ENCODE measurements at regions not wholly inside any gene's neighbourhood (a gene's known extent, or its start where the extent isn't known, plus 50 kb on each side); places are given as distances from the start of the nearest gene placed in this dataset.

DNA sequence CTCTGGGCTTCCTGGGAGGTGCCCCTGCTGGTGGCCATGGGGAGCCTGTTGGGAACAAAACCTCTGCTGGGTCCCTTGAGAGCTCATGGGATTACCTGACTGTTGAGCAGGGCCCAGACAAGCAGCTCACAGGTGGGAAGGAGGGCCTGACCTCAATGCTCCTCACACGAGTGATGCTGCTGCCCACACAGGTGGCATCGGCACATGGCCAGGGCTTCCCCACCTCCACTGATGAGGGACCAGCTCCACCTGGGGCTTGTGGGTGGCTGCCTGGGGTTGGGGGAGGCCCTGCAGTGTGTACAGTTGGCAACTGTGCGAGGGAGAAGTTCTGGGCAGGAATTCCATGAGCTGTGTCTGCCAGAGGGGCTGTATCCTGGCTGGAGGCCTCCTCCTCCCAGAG, 87.8 kb upstream of the NLRP1 start:
- TF ChIP-seq, protein P1, sequence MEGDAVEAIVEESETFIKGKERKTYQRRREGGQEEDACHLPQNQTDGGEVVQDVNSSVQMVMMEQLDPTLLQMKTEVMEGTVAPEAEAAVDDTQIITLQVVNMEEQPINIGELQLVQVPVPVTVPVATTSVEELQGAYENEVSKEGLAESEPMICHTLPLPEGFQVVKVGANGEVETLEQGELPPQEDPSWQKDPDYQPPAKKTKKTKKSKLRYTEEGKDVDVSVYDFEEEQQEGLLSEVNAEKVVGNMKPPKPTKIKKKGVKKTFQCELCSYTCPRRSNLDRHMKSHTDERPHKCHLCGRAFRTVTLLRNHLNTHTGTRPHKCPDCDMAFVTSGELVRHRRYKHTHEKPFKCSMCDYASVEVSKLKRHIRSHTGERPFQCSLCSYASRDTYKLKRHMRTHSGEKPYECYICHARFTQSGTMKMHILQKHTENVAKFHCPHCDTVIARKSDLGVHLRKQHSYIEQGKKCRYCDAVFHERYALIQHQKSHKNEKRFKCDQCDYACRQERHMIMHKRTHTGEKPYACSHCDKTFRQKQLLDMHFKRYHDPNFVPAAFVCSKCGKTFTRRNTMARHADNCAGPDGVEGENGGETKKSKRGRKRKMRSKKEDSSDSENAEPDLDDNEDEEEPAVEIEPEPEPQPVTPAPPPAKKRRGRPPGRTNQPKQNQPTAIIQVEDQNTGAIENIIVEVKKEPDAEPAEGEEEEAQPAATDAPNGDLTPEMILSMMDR (IDR thresholded peaks at IDR 0.05; ENCODE audit: borderline replicate concordance, control extremely low read depth, extremely low read depth, insufficient read depth, missing control alignments) = no peak
- in situ Hi-C loops (cut with MboI; ENCODE audit: low sequenced_read_pairs, unreplicated experiment) = no loop called here

DNA sequence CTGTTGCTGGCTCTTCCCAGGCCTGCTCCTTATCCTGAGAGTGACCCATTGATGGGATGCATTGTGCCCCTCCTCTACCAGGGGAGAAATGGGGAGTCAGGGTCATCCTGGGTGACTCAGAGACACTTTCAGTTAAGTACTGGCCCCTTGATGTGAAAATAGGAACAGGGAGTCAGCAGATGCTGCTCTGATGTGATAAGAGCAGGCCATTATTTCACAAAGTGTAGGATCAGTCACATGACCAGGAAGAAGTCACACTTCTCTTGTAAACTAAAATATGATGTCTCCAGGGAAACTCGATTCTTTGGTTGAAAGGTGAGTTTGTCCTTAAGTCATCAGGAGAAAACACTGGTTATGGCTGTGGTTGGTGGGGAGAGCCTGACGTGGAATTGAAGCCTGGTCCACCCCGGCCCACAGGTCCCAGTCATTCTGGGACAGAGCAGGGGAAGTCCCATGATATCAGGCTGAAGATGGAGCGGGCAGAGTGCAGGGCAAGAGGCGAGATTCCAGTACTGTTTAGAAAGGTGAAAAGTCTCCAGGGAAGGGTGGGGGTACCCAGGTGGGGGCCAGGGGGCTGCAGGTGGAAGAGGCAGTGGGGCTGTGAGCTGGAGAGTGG, 88.6 kb upstream of the NLRP1 start:
- DNase-seq (ENCODE audit: low spot score) = peak; percentile 56
- TF ChIP-seq, protein P1 (IDR thresholded peaks at IDR 0.05; ENCODE audit: borderline replicate concordance, control extremely low read depth, extremely low read depth, insufficient read depth, missing control alignments) = no peak
- in situ Hi-C loops (cut with MboI; ENCODE audit: low sequenced_read_pairs, unreplicated experiment) = no loop called here

More for the DNA sequence above, 87.8 kb upstream of the NLRP1 start:
- no peak for DNase-seq (ENCODE audit: low spot score)

DNA sequence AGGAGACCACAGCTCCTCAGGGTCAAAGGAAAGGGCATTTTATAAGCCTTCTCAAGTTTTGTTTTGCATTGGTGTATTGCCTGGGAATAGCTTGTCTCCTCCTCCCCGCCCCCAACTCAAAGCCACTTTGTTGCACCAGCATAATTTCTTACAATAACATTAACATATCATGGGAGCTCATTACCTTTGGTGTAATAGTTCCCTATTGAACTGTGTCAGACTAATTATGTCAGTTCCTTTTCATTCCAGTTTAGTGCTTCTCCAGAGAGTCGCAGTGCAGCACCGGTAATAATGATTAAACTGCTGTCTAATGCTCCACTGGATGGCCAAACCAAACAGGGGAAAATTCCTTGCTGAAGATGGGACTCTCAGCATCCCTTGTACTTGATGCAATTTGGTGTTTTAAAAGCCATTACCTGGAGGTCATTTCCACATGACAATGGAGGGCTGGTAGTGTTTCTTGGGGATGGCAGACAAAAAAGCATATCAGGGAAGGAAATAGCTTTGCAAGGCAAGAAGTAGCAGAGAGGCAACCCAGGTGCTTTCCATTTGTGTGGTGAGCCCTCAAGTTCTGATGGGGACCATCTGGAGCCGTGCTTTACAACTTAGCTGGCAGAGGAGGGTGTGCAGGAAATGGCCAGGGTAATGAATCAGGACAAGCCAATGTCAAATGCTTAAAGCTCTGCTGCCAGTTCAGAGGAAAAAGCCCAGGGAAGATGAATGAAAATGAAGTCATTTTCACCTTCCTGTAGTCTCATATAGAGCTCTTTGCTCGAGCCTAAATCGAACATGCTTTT, 91.5 kb upstream of the NLRP1 start:
- DNase-seq (ENCODE audit: low spot score) = no peak
- in situ Hi-C loops (cut with MboI; ENCODE audit: low sequenced_read_pairs, unreplicated experiment) = no loop called here
- TF ChIP-seq, protein P1 (IDR thresholded peaks at IDR 0.05; ENCODE audit: borderline replicate concordance, control extremely low read depth, extremely low read depth, insufficient read depth, missing control alignments) = no peak

DNA sequence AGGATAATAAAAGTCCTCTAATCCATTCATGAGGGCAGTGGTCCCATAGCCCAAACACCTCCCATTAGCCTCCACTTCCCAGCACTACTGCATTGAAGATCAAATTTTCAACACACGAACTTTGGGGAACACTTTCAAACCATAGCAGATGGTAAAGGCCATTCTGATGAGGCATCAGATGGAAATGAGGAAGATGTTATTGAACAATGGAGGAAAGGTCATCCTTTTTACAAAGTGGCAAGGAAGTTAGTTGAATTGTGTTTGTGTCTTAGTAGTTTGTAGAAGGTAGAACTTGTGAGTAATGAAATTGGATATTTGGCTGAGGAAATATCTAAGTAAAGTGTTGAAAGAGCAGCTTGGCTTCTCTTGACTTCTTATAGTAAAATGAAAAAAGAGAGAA, 93.3 kb upstream of the NLRP1 start:
- DNase-seq (ENCODE audit: low spot score) = no peak
- TF ChIP-seq, protein P1 (IDR thresholded peaks at IDR 0.05; ENCODE audit: borderline replicate concordance, control extremely low read depth, extremely low read depth, insufficient read depth, missing control alignments) = no peak
- in situ Hi-C loops (cut with MboI; ENCODE audit: low sequenced_read_pairs, unreplicated experiment) = no loop called here

DNA sequence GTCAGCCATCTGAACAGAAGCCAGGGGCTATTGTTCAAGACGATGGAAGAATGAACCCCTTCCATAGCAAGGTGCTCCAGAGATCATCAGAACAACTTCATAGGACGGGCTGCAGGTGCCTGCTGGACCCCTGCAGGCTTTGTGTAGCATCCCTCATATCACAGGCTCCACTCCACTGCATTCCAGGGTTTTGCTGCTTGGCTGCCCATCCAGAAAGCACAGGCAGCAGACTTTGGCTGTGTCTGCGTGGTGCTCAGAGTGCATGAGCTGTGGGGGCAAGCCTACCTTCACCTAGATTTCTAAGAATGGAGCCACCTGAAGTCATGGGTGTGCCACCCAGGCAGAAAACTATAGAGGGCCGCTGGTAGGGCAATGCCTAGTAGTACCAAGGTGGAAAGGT, 93.9 kb upstream of the NLRP1 start:
- in situ Hi-C loops (cut with MboI; ENCODE audit: low sequenced_read_pairs, unreplicated experiment) = no loop called here
- no peak for DNase-seq (ENCODE audit: low spot score)
- TF ChIP-seq, protein P1 (IDR thresholded peaks at IDR 0.05; ENCODE audit: borderline replicate concordance, control extremely low read depth, extremely low read depth, insufficient read depth, missing control alignments) = no peak

DNA sequence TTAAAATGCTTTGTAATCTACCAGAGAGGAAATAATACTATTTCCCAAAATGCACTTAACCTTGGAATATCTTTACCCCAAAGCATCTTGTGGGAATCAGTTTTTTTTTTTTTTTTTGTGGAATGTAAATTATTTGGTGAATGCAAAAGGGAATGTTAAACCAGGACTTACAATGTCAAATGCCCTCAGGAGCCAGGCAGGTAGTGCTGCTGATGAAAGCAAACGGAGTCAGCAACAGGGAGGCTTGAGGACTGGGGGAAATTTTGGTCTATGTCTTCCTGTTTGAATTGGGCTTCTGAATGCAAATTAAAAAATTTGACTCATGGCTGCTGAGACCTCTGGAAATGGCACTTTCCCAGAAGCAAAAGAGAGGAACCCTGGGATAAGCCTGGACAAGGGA, 96.5 kb upstream of the NLRP1 start:
- TF ChIP-seq, protein P1 (IDR thresholded peaks at IDR 0.05; ENCODE audit: borderline replicate concordance, control extremely low read depth, extremely low read depth, insufficient read depth, missing control alignments) = no peak
- in situ Hi-C loops (cut with MboI; ENCODE audit: low sequenced_read_pairs, unreplicated experiment) = no loop called here
- no peak for DNase-seq (ENCODE audit: low spot score)
